IPS-18a (cell line): ENCODE measurements at regions not wholly inside any gene's neighbourhood (a gene's known extent, or its start where the extent isn't known, plus 50 kb on each side); places are given as distances from the start of the nearest gene placed in this dataset.
"Not testable (repeated sequence)": the region's sequence is repeated elsewhere in the genome, so short reads cannot be mapped to it uniquely, and the experiment has no call there.

Experiments
- H3K27ac ChIP-seq: one replicate; pipeline ENCODE4 v1.5.1; 2013; ENCODE audit warnings: low read length
- H3K27me3 ChIP-seq: one replicate; pipeline ENCODE4 v1.6.1; 2013; ENCODE audit warnings: mild to moderate bottlenecking, low read length; ENCODE audit not compliant: control insufficient read depth, insufficient read depth
- H3K36me3 ChIP-seq: one replicate; pipeline ENCODE4 v1.6.1; 2013; ENCODE audit warnings: low read depth, low read length; ENCODE audit not compliant: control insufficient read depth
- H3K4me1 ChIP-seq: one replicate; pipeline ENCODE4 v1.6.1; 2013; ENCODE audit warnings: low read depth, low read length; ENCODE audit not compliant: control insufficient read depth
- H3K4me3 ChIP-seq: one replicate; pipeline ENCODE4 v1.5.1; 2013; ENCODE audit warnings: low read length
- H3K9ac ChIP-seq: one replicate; pipeline ENCODE4 v1.6.1; 2013; ENCODE audit warnings: mild to moderate bottlenecking, low read length, moderate library complexity
- H3K9me3 ChIP-seq: one replicate; pipeline ENCODE4 v1.6.1; 2013; ENCODE audit warnings: low read depth, low read length; ENCODE audit not compliant: control insufficient read depth

DNA sequence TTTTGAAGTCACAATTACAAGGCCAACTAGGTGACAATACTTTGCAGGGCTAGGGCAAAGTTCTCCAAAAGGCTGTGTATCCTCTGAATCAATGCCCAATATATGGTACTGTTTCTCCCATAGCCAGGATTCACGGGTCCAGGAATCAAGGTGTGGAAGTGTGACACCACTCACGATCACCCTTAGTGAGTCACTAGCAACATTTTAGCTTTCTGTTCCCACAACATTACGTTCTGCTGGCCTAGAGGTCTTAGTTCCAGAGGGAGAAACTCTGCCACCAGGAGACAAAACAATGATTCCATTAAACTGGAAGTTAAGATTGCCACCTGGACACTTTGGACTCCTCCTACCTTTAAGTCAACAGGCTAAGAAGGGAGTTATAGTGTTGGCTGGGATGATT, 88.5 kb upstream of the RANBP6 start:
- not testable (repeated sequence) for H3K36me3 ChIP-seq, H3K27me3 ChIP-seq, H3K9me3 ChIP-seq, H3K27ac ChIP-seq, H3K9ac ChIP-seq, H3K4me1 ChIP-seq, H3K4me3 ChIP-seq

DNA sequence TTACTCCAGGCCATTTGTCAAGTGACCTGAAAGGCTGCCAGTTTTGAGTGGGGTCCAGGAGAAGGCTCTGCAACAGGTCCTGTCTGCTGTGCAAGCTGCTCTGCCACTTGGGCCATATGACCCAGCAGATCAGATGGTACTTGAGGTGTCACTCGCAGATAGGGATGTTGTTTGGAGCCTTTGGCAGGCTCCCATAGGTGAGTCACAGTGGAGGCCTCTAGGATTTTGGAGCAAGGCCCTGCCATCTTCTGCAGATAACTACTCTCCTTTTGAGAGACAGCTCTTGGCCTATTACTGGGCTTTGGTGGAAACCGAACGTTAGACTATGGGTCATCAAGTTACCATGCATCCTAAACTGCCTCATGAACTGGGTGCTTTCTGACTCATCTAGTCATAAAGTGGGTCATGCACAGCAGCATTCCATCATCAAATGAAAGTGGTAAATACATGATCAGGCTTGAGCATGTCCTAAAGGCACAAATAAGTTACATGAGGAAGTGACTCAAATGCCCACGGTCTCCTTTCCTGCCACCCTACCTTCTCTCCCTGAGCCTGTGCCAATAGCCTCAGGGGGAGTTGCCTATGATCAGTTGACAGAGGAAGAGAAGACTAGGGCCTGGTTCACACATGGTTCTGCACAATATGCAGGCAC, 87.0 kb upstream of the RANBP6 start:
- H3K9me3 ChIP-seq, H3K27ac ChIP-seq, H3K9ac ChIP-seq, H3K27me3 ChIP-seq, H3K4me3 ChIP-seq, H3K36me3 ChIP-seq, H3K4me1 ChIP-seq: not testable (repeated sequence)

DNA sequence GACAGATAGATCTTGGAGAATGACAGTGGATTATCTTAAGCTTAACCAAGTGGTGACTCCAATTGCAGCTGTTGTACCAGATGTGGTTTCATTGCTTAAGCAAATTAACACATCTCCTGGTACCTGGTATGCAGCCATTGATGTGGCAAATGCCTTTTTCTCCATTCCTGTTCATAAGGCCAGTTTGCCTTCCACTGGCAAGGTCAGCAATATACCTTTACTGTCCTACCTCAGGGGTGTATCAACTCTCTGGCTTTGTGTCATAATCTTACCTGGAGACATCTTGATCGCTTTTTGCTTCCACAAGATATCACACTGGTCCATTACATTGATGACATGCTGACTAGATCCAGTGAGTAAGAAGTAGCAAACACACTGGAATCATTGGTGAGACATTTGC, 86.3 kb upstream of the RANBP6 start:
- H3K36me3 ChIP-seq, H3K9ac ChIP-seq, H3K4me1 ChIP-seq: not testable (repeated sequence)

DNA sequence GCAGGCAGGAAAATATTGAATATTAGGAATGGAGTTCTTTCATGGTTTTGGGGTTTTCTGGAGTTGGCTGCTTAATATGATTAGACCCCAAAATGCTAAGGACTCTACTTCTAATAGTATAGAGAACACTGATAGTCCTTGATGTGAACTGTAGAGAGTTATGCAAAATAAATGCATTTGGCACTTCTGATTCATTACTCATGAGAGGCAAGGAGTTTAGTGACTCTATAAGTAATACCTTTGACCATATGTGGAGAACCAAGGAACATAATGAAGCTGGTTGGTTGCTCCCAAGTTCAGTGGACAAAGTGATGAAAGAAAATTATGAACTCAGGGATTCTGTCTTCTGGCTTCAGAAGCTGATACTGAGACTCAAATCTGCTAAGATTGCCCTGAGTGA, 83.9 kb upstream of the RANBP6 start:
- H3K4me3 ChIP-seq, H3K9ac ChIP-seq, H3K4me1 ChIP-seq, H3K36me3 ChIP-seq, H3K9me3 ChIP-seq, H3K27ac ChIP-seq, H3K27me3 ChIP-seq: not testable (repeated sequence)

More for the DNA sequence above, 86.3 kb upstream of the RANBP6 start:
- not testable (repeated sequence) for H3K27me3 ChIP-seq, H3K27ac ChIP-seq, H3K9me3 ChIP-seq, H3K4me3 ChIP-seq

DNA sequence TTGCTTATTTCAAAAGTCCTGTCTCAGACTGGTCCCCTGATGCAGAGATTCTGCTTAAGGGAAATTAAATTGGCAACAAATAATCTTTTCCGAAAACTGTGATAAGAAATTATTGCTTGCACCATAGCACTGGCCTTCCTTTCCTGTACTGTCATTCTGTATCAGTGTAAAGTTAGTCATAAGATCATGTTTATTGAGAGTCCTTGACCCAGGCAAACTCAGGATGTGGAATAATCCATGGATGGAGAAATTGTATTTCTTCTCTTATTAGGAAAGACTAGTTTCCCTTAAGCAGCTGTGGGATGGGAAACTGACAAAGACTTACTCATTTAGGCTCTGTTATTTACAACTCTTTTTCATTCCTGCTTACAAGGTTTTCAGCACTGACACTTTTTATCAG, 83.0 kb upstream of the RANBP6 start:
- no peak overlapping the region for H3K27ac ChIP-seq
- no peak overlapping the region for H3K4me3 ChIP-seq
- no peaks in the 10 kb centered on the region for H3K4me1 ChIP-seq
- H3K27me3 ChIP-seq: no peaks in the 10 kb centered on the region
- no peaks in the 10 kb centered on the region for H3K9me3 ChIP-seq
- H3K9ac ChIP-seq: no peak overlapping the region
- no peaks in the 10 kb centered on the region for H3K36me3 ChIP-seq

DNA sequence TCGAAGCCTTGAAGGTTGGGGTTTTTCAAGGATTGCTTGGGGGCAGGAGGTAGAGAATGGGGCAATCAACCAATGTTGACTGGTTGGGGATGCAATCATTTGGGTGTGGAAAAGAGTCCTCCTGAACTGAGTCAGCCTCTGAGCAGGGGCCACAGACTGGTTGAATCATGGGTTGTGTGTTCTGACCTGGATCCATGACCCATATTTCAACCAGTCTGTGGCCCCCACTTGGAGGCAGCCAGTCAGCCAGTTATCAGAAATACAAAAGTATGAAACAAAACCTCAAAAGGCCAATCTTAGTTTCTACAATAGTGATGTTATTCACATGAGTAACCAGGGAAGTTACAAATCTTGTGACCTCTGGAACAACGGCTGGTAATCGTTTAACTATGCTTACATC, 81.4 kb upstream of the RANBP6 start:
- no peaks in the 10 kb centered on the region for H3K27me3 ChIP-seq
- no peak overlapping the region for H3K4me3 ChIP-seq
- no peaks in the 10 kb centered on the region for H3K36me3 ChIP-seq
- H3K9ac ChIP-seq: no peak overlapping the region
- H3K4me1 ChIP-seq: no peaks in the 10 kb centered on the region
- H3K27ac ChIP-seq: no peak overlapping the region
- no peaks in the 10 kb centered on the region for H3K9me3 ChIP-seq

DNA sequence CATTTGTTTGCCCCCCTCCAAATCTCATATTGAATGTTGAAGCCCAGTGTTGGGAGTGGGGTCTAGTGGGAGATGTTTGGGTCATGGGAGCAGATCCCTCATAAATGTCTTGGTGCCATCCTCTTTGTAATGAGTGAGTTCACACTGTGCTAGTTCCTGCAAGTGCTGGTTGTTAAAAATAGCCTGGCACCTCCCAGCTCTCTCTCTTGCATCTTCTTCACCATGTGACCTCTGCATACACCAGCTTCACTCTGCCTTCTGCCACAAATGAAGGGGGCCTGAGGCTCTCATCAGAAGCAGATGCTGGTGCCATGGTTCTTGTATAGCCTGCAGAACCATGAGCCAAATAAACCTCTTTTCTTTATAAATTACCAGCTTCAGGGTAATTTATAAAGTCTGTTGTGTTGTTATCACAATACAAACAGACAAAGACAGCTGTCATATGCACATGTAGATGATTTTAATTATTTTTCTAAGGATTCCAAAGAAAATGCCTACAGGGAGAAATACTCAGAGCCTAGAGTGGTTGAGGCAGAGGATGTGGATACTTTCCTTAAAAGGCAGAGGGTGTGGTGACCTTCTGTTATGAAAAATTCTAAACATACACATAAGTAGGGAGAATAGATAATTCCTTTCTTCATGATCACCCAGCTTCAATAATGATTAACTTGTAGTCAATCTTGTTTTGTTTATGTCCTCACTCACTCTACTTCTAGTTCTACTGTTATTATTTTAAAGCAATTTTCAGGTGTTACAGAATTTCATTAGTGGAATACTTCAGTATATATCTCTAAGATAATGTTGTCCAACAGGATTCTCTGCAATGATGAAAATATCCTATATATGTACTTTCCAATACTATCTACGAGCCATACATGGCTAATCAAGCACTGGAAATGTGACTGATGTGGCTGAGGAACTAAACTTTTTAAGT, 75.1 kb upstream of the RANBP6 start:
- no peaks in the 10 kb centered on the region for H3K9me3 ChIP-seq
- H3K36me3 ChIP-seq: no peaks in the 10 kb centered on the region
- H3K4me3 ChIP-seq: no peak overlapping the region
- H3K4me1 ChIP-seq: no peaks in the 10 kb centered on the region
- H3K27me3 ChIP-seq: no peaks in the 10 kb centered on the region
- no peak overlapping the region for H3K9ac ChIP-seq
- no peak overlapping the region for H3K27ac ChIP-seq

DNA sequence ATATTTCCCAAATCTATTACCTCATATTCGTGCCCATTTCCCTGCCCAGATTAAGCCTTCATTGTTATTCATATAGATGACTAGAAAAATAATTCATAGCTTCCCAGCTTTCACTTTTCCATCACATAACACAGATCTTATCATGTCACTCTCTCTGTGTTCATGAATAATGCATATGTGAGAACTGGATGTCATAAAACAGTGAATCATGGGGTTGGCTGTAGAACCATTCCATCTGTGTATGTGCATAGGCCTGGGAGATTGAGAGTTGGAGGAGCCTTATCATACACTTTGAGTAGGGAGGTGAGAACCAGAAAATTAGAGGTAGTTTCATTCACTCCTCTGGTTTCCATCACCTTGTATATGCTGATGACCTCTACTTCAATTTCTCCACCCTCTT, 73.9 kb upstream of the RANBP6 start:
- no peaks in the 10 kb centered on the region for H3K36me3 ChIP-seq
- H3K27ac ChIP-seq: no peak overlapping the region
- no peak overlapping the region for H3K9ac ChIP-seq
- no peaks in the 10 kb centered on the region for H3K9me3 ChIP-seq
- no peaks in the 10 kb centered on the region for H3K4me1 ChIP-seq
- H3K4me3 ChIP-seq: no peak overlapping the region
- H3K27me3 ChIP-seq: no peaks in the 10 kb centered on the region

DNA sequence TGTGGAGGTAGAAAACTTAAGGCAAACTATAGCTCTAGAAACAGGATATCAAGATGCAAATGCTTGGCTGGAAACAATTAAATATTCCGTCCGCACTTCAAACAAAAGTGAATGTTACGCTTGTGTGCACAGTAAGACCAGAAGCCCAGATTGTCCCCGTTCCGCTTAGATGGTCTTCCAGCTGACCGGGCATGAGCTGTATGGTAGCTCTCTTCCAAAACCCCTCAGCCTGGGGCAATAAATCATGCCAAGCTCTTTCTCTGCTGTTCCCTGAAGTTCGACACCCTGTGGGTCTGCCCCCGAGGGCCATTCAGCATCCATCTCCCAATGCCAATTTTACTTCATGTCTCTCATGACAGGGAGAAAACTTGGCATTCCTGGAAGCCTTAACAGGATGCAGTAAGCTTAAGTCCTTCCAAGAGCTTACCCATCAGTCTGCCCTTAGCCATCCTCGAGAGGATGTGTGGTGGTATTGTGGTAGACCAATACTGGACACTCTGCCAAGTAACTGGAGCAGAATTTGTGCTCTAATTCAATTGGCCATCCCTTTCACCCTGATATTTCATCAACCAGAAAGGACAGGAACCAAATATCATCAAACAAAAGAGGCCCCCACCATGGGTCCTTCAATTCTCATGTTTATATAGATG, 70.7 kb upstream of the RANBP6 start:
- H3K27me3 ChIP-seq: no peaks in the 10 kb centered on the region
- peaks cover 2% of the 10 kb centered on the region for H3K4me1 ChIP-seq
- H3K27ac ChIP-seq: no peak overlapping the region
- no peak overlapping the region for H3K9ac ChIP-seq
- H3K4me3 ChIP-seq: no peak overlapping the region
- H3K9me3 ChIP-seq: no peaks in the 10 kb centered on the region
- H3K36me3 ChIP-seq: no peaks in the 10 kb centered on the region

DNA sequence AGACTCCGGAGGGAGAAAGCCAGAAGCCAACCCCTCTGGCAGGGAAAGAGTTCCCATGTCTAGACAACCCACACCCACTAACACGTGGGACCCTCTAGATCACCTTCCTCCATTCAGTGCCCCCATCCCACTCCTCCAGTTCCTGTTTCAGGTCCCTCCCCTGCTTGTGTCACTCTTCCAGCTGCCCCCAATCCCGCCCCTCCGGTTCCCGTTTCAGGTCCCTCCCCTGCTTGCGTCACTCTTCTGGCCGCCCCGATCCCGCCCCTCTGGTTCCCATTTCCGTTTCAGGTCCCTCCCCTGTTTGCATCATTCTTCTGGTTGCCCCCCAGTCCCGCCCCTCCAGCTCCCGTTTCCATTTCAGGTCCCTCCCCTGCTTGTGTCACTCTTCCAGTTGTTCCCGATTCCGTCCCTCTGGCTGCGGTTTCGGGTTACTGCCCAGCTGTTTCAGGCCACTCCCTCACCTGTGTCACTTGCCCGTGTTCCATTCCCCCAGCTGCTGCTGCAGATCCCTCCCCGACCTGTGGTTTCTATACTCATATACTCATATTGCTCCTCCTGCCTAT, 64.8 kb upstream of the RANBP6 start:
- Histone ChIP-seq H3K9me3 (no peaks in the 10 kb centered on the region), H3K36me3 (no peaks in the 10 kb centered on the region), H3K27ac (no peak overlapping the region), H3K9ac (no peak overlapping the region), H3K4me3 (peak overlapping the region; percentile 38), H3K27me3 (no peaks in the 10 kb centered on the region), H3K4me1 (peaks cover 24% of the 10 kb centered on the region)

DNA sequence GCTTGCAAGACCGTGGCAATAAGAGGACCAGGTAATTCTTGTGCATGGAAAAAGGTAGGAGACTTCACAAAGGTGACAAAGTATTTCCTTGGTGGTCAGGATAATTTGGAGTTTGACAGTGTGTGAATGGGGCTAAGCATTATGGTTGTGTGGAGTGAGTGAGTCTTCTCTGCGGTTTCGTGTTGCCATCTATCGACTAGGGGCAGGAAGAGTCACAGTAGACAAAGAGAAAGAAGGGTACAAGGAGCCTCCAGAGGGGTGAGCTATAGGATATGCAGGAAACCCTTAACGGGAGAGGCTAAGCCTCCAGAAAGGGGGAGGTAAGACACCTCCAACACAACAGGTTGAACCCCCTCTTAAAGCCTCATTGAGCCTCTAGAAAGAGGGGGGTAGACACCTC, 64.0 kb upstream of the RANBP6 start:
- Histone ChIP-seq H3K9me3 (no peaks in the 10 kb centered on the region), H3K4me3 (no peak overlapping the region), H3K27ac (peak overlapping the region; percentile 72), H3K9ac (peak overlapping the region; percentile 40), H3K27me3 (no peaks in the 10 kb centered on the region), H3K4me1 (peaks cover 24% of the 10 kb centered on the region), H3K36me3 (no peaks in the 10 kb centered on the region)
